Stimulated activated memory B cell treated with anti-CD40 and anti-IgM and Interleukin-4, amounts not matched to agents 10 μg/mL and 1 μg/mL and 100 μg/mL, for 72 hours (primary cell): ENCODE measurements at regions not wholly inside any gene's neighbourhood (a gene's known extent, or its start where the extent isn't known, plus 50 kb on each side); places are given as distances from the start of the nearest gene placed in this dataset.

Experiments used
- ATAC-seq: fragments of 150-1000 bp; cut with Tn5 transposase; 2 replicates; pipeline ENCODE4 v1.10.0; 2021
- H3K27ac Mint-ChIP-seq: one replicate; pipeline ENCODE4 v1.8.0; 2022; ENCODE audit warnings: mild to moderate bottlenecking, mixed read lengths
- H3K27me3 Mint-ChIP-seq: one replicate; pipeline ENCODE4 v1.8.0; 2022; ENCODE audit warnings: mixed read lengths
- H3K36me3 Mint-ChIP-seq: one replicate; pipeline ENCODE4 v1.8.0; 2022; ENCODE audit warnings: mixed read lengths
- H3K4me1 Mint-ChIP-seq: one replicate; pipeline ENCODE4 v1.8.0; 2022; ENCODE audit warnings: mixed read lengths
- H3K4me3 Mint-ChIP-seq: one replicate; pipeline ENCODE4 v1.8.0; 2022; ENCODE audit warnings: mild to moderate bottlenecking, moderate library complexity, mixed read lengths
- H3K9me3 Mint-ChIP-seq: one replicate; pipeline ENCODE4 v1.8.0; 2022; ENCODE audit warnings: mixed read lengths

GRCh38 chr3:174776123-174776522, 83.0 kb upstream of the NAALADL2 start:
- Mint-ChIP-seq H3K27ac (no peak overlapping the region), H3K9me3 (peaks cover 3% of the 10 kb centered on the region), H3K4me1 (no peaks in the 10 kb centered on the region), H3K27me3 (no peaks in the 10 kb centered on the region), H3K4me3 (no peak overlapping the region), H3K36me3 (no peaks in the 10 kb centered on the region)
- ATAC-seq = no peak

GRCh38 chr3:174776636-174777035, 82.5 kb upstream of the NAALADL2 start:
- Mint-ChIP-seq H3K27me3 (no peaks in the 10 kb centered on the region), H3K27ac (no peak overlapping the region), H3K4me3 (no peak overlapping the region), H3K9me3 (peaks cover 7% of the 10 kb centered on the region), H3K4me1 (no peaks in the 10 kb centered on the region), H3K36me3 (no peaks in the 10 kb centered on the region)
- ATAC-seq = no peak

GRCh38 chr3:174777813-174778212, 81.3 kb upstream of the NAALADL2 start:
- ATAC-seq = no peak
- Mint-ChIP-seq H3K4me1 (no peaks in the 10 kb centered on the region), H3K27ac (no peak overlapping the region), H3K27me3 (no peaks in the 10 kb centered on the region), H3K36me3 (no peaks in the 10 kb centered on the region), H3K9me3 (peaks cover 7% of the 10 kb centered on the region), H3K4me3 (no peak overlapping the region)

- ATAC-seq = no peak
- Mint-ChIP-seq H3K27ac (no peak overlapping the region), H3K27me3 (no peaks in the 10 kb centered on the region), H3K4me1 (no peaks in the 10 kb centered on the region), H3K4me3 (no peak overlapping the region), H3K9me3 (peaks cover 6% of the 10 kb centered on the region), H3K36me3 (no peaks in the 10 kb centered on the region)
Observed at GRCh38 chr3:174783502-174783901, 75.6 kb upstream of the NAALADL2 start.

GRCh38 chr3:174784206-174784934, 74.8 kb upstream of the NAALADL2 start:
- Mint-ChIP-seq H3K27me3 (no peaks in the 10 kb centered on the region), H3K9me3 (peaks cover 4% of the 10 kb centered on the region), H3K36me3 (no peaks in the 10 kb centered on the region), H3K4me3 (no peak overlapping the region), H3K27ac (no peak overlapping the region), H3K4me1 (no peaks in the 10 kb centered on the region)
- ATAC-seq = no peak

GRCh38 chr3:174786825-174787224, 72.3 kb upstream of the NAALADL2 start:
- H3K9me3 Mint-ChIP-seq = no peaks in the 10 kb centered on the region

GRCh38 chr3:174791161-174791560, 68.0 kb upstream of the NAALADL2 start:
- H3K27ac Mint-ChIP-seq = no peak overlapping the region
- peaks cover 2% of the 10 kb centered on the region for H3K9me3 Mint-ChIP-seq
- H3K4me1 Mint-ChIP-seq = no peaks in the 10 kb centered on the region
- no peak overlapping the region for H3K4me3 Mint-ChIP-seq
- no peak for ATAC-seq
- H3K27me3 Mint-ChIP-seq = no peaks in the 10 kb centered on the region
- H3K36me3 Mint-ChIP-seq = no peaks in the 10 kb centered on the region

More at GRCh38 chr3:174786825-174787224, 72.3 kb upstream of the NAALADL2 start:
- ATAC-seq = no peak
- H3K27ac Mint-ChIP-seq = no peak overlapping the region
- H3K27me3 Mint-ChIP-seq = no peaks in the 10 kb centered on the region
- no peaks in the 10 kb centered on the region for H3K36me3 Mint-ChIP-seq
- no peaks in the 10 kb centered on the region for H3K4me1 Mint-ChIP-seq
- no peak overlapping the region for H3K4me3 Mint-ChIP-seq

GRCh38 chr3:174792864-174793263, 66.3 kb upstream of the NAALADL2 start:
- Mint-ChIP-seq H3K27ac (no peak overlapping the region), H3K4me3 (no peak overlapping the region), H3K27me3 (no peaks in the 10 kb centered on the region), H3K4me1 (no peaks in the 10 kb centered on the region), H3K9me3 (peaks cover 2% of the 10 kb centered on the region), H3K36me3 (no peaks in the 10 kb centered on the region)
- ATAC-seq = no peak
